ENCODE measurements at regions not wholly inside any gene's neighbourhood (a gene's known extent, or its start where the extent isn't known, plus 50 kb on each side); places are given as distances from the start of the nearest gene placed in this dataset.

DNA sequence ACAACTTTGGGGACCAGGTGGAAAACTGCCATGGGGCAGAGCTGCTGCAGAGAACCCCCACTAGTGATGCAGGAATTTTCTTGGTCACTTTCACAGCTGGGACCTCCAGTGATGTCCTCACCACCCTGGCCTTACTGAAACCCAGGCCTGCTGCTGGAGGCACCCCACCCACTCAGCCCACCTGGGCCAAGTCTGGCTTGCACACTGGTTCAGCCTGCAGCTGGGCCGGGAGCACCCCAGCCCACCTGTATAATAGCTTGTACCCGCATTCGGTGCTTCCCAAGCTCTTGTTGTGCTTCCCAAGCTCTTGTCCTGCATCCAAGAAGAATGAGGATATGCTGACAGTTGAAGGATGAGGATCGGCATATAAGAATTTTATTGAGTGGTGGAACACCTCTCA, 86.4 kb upstream of the ZMAT1 start:
- Histone ChIP-seq H3K4me2 (ENCODE audit: insufficient read depth, low read length) (no peak overlapping the region), H3K9ac (replicated peaks; ENCODE audit: extremely low read depth, insufficient read depth, low read length) (no peak overlapping the region), H3K9me3 (replicated peaks; ENCODE audit: control insufficient read depth, insufficient read depth, low read length) (no peaks in the 10 kb centered on the region), H3K4me3 (replicated peaks in 1 of 3; ENCODE audit: insufficient read depth in 1 of 3, low read depth in 1 of 3, low read length in 3 of 3) (no peak overlapping the region), H2AFZ (ENCODE audit: low read depth, low read length) (no peak overlapping the region), H4K20me1 (replicated peaks; ENCODE audit: control insufficient read depth, extremely low read depth, insufficient read depth, low read length) (no peaks in the 10 kb centered on the region), H3K79me2 (ENCODE audit: control insufficient read depth, insufficient read depth, low read length) (no peaks in the 10 kb centered on the region), H3K27ac (ENCODE audit: insufficient read depth, low read depth, low read length) (no peak overlapping the region), H3K9me1 (replicated peaks; ENCODE audit: control insufficient read depth, extremely low read depth, insufficient read depth, low read length) (no peaks in the 10 kb centered on the region), H3K36me3 (ENCODE audit: control insufficient read depth in 2 of 2, extremely low read depth in 1 of 2, insufficient read depth in 2 of 2, low read length in 2 of 2) (no peaks in the 10 kb centered on the region), H3K4me1 (ENCODE audit: control insufficient read depth, extremely low read depth, insufficient read depth, low read length) (no peaks in the 10 kb centered on the region), H3K27me3 (ENCODE audit: control insufficient read depth in 2 of 2, insufficient read depth in 2 of 2, low read length in 2 of 2) (no peaks in the 10 kb centered on the region)
- intact Hi-C loops (cut with micrococcal nuclease): no loop called here
- CTCF ChIA-PET: no interaction called here
- FAIRE-seq (no peak), DNase-seq (ENCODE audit: low read depth, low spot score) (no peak)
- POLR2A ChIA-PET: no interaction called here
- BruUV-seq (replicated peaks): no TSS peak
- TF ChIP-seq, protein P1, sequence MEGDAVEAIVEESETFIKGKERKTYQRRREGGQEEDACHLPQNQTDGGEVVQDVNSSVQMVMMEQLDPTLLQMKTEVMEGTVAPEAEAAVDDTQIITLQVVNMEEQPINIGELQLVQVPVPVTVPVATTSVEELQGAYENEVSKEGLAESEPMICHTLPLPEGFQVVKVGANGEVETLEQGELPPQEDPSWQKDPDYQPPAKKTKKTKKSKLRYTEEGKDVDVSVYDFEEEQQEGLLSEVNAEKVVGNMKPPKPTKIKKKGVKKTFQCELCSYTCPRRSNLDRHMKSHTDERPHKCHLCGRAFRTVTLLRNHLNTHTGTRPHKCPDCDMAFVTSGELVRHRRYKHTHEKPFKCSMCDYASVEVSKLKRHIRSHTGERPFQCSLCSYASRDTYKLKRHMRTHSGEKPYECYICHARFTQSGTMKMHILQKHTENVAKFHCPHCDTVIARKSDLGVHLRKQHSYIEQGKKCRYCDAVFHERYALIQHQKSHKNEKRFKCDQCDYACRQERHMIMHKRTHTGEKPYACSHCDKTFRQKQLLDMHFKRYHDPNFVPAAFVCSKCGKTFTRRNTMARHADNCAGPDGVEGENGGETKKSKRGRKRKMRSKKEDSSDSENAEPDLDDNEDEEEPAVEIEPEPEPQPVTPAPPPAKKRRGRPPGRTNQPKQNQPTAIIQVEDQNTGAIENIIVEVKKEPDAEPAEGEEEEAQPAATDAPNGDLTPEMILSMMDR (IDR thresholded peaks at IDR 0.05; ENCODE audit: extremely low read depth in 1 of 2, insufficient read depth in 1 of 2, low read depth in 1 of 2, low read length in 2 of 2): no peak
- TF ChIP-seq FOS (IDR thresholded peaks at IDR 0.05; ENCODE audit: borderline replicate concordance, insufficient read depth, low read length) (no peak), EZH2 (IDR thresholded peaks at IDR 0.05; ENCODE audit: borderline replicate concordance, low read depth, low read length, severe bottlenecking) (no peak), POLR2A (IDR thresholded peaks at IDR 0.05; ENCODE audit: low read depth, low read length) (no peak), POLR2AphosphoS5 (IDR thresholded peaks at IDR 0.05; ENCODE audit: insufficient read depth, low read depth, low read length) (no peak), MYC (IDR thresholded peaks at IDR 0.05; ENCODE audit: low read depth, low read length) (no peak), JUN (IDR thresholded peaks at IDR 0.05; ENCODE audit: borderline replicate concordance, insufficient read depth, insufficient read length, low read depth) (no peak), GATA2 (IDR thresholded peaks at IDR 0.05; ENCODE audit: insufficient read depth, insufficient read length, low read depth, low read length) (no peak)
- TF ChIP-seq, protein P2, sequence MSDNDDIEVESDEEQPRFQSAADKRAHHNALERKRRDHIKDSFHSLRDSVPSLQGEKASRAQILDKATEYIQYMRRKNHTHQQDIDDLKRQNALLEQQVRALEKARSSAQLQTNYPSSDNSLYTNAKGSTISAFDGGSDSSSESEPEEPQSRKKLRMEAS (IDR thresholded peaks at IDR 0.05; ENCODE audit: insufficient read depth, insufficient read length): no peak
- dilution Hi-C loops (cut with MboI; ENCODE audit: extremely low pct_ligation_motif_present, low sequenced_read_pairs): no loop called here

Measured in endothelial cell of umbilical vein (primary cell).